ENCODE measurements at regions not wholly inside any gene's neighbourhood (a gene's known extent, or its start where the extent isn't known, plus 50 kb on each side); places are given as distances from the start of the nearest gene placed in this dataset.

- TF ChIP-seq POLR2A (IDR thresholded peaks at IDR 0.05) (no peak), POLR2AphosphoS5 (IDR thresholded peaks at IDR 0.05) (no peak)
- TF ChIP-seq, protein P1, sequence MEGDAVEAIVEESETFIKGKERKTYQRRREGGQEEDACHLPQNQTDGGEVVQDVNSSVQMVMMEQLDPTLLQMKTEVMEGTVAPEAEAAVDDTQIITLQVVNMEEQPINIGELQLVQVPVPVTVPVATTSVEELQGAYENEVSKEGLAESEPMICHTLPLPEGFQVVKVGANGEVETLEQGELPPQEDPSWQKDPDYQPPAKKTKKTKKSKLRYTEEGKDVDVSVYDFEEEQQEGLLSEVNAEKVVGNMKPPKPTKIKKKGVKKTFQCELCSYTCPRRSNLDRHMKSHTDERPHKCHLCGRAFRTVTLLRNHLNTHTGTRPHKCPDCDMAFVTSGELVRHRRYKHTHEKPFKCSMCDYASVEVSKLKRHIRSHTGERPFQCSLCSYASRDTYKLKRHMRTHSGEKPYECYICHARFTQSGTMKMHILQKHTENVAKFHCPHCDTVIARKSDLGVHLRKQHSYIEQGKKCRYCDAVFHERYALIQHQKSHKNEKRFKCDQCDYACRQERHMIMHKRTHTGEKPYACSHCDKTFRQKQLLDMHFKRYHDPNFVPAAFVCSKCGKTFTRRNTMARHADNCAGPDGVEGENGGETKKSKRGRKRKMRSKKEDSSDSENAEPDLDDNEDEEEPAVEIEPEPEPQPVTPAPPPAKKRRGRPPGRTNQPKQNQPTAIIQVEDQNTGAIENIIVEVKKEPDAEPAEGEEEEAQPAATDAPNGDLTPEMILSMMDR (IDR thresholded peaks at IDR 0.05): no peak
Observed at GRCh38 chrX:20527041-20527440, 260.3 kb upstream of the RPS6KA3 start.

Data from gastroesophageal sphincter (tissue), 3 donors.